Testis (tissue), 2 donors: ENCODE measurements at regions not wholly inside any gene's neighbourhood (a gene's known extent, or its start where the extent isn't known, plus 50 kb on each side); places are given as distances from the start of the nearest gene placed in this dataset.

Source experiments
- DNase-seq: peaks from one replicate; pipeline ENCODE4 v3.0.0-alpha.2; 2019
- H3K27ac ChIP-seq, 2 donors: fragments of 200-600 bp; sonication (generic); one replicate each; pipeline ENCODE4 v1.5.1; 2019
- H3K27me3 ChIP-seq: fragments of 200-600 bp; sonication (generic); one replicate; pipeline ENCODE4 v1.5.1; 2019
- H3K36me3 ChIP-seq: fragments of 200-600 bp; sonication (generic); one replicate; pipeline ENCODE4 v1.5.1; 2017; ENCODE audit warnings: low read depth; ENCODE audit errors: missing control alignments
- H3K4me1 ChIP-seq: fragments of 200-600 bp; sonication (generic); one replicate; pipeline ENCODE4 v1.5.1; 2019
- H3K4me3 ChIP-seq, 2 donors: fragments of 200-600 bp; sonication (generic); one replicate each; pipeline ENCODE4 v1.5.1; 2017 to 2019
- H3K9me3 ChIP-seq: fragments of 200-600 bp; sonication (generic); one replicate; pipeline ENCODE4 v1.5.1; 2017
- POLR2A ChIP-seq: fragments of 450-650 bp; IDR thresholded peaks from one replicate; pipeline ENCODE4 v1.6.1; 2017; ENCODE audit warnings: antibody characterized with exemption, mild to moderate bottlenecking, moderate library complexity
- WGBS, 2 donors: methylation state at CpG; one replicate each; pipeline ENCODE4 v1.1.5; 2018; 5-methylcytosine and 5-hydroxymethylcytosine counted together
- intact Hi-C: fragments of 100-400 bp; cut with DNase I; formaldehyde crosslinking; loops from one replicate; pipeline ENCODE4 v1.15.1; 2023; ENCODE audit warnings: low total_unique reads
- TF ChIP-seq, protein P1 (sequence below), 3 experiments: fragments of 450-650 bp in 2 of 3; fragments of 200-600 bp in 1 of 3; sonication (generic) in 1 of 3; IDR thresholded peaks; one replicate each; pipeline ENCODE4 v1.5.1; 2016 to 2019; ENCODE audit warnings: antibody characterized with exemption in 3 of 3, mild to moderate bottlenecking in 2 of 3, moderate library complexity in 1 of 3

DNA sequence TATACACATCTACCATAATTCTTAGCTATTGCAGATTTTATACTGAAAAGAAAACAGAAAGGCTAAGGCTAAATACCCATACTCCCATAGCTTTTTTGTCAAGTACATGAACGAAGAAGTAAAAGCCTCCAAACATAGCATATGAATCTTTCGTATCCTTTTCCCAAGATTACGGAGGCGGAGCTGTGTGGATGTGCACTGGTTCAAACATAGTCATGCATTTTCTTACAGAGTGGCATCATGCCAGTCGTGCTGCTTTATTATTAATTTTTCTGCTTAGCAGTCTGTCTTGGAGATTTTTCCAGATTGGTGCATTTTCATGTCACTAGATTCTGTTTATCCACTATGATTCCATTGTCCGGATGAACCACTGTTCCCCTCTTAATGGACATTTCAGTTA lies 118.7 kb upstream of the RUNX3 start:
- Histone ChIP-seq H3K9me3 (no peaks in the 10 kb centered on the region), H3K27me3 (no peaks in the 10 kb centered on the region), H3K36me3 (no peaks in the 10 kb centered on the region), H3K4me1 (no peaks in the 10 kb centered on the region), H3K4me3 (no peak overlapping the region), H3K27ac (no peak overlapping the region)
- WGBS, 2 donors = 72 to 86% methylated on average over 6 of the region's 6 CpGs
- intact Hi-C loops = no loop called here
- DNase-seq = no peak
- no peak for TF ChIP-seq POLR2A
- TF ChIP-seq, protein P1, sequence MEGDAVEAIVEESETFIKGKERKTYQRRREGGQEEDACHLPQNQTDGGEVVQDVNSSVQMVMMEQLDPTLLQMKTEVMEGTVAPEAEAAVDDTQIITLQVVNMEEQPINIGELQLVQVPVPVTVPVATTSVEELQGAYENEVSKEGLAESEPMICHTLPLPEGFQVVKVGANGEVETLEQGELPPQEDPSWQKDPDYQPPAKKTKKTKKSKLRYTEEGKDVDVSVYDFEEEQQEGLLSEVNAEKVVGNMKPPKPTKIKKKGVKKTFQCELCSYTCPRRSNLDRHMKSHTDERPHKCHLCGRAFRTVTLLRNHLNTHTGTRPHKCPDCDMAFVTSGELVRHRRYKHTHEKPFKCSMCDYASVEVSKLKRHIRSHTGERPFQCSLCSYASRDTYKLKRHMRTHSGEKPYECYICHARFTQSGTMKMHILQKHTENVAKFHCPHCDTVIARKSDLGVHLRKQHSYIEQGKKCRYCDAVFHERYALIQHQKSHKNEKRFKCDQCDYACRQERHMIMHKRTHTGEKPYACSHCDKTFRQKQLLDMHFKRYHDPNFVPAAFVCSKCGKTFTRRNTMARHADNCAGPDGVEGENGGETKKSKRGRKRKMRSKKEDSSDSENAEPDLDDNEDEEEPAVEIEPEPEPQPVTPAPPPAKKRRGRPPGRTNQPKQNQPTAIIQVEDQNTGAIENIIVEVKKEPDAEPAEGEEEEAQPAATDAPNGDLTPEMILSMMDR (IDR thresholded peaks at IDR 0.05) = no peak

DNA sequence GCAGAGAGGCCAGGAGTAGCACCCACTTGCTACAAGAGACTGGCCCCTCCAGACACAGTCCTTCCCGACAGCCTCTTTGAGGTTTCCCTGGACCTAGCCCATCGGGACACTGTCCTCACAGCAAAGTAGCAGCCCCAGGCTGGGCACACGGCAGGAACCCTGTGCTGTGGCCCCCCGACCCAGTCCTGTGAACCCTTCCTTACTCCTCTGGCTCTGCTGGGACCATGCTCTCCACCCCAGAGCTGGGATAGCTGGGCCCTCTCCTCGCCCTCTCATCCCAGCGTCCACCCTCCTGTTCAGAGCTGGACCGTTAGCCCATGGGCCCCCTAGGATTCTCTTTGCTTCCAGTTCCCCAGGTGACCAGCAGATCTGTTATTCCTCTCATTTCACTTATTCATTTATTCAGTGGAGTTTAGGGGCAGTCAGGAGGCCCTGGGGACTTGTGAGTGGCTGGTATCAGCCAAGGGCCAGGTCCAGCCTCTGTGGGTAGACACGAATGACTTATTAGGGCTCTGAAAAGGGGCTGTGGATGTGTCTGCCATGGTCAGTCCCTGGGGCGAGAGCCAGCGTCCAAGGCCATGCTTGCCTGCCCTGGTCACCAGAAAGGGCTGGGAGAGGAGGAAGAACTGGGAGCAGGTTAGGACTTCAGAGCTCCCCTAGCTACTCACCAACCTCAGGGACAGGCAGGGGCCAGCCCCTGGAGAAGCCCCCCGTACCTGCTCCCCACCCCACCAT lies 117.6 kb upstream of the RUNX3 start:
- Histone ChIP-seq H3K4me3 (no peak overlapping the region), H3K27me3 (no peaks in the 10 kb centered on the region), H3K4me1 (no peaks in the 10 kb centered on the region), H3K27ac (no peak overlapping the region), H3K36me3 (no peaks in the 10 kb centered on the region), H3K9me3 (no peaks in the 10 kb centered on the region)
- 83 to 91% methylated on average over 10 to 11 of the region's 11 CpGs for WGBS, 2 donors
- intact Hi-C loops = no loop called here
- TF ChIP-seq POLR2A = no peak
- TF ChIP-seq, protein P1 (IDR thresholded peaks at IDR 0.05) = no peak
- no peak for DNase-seq

DNA sequence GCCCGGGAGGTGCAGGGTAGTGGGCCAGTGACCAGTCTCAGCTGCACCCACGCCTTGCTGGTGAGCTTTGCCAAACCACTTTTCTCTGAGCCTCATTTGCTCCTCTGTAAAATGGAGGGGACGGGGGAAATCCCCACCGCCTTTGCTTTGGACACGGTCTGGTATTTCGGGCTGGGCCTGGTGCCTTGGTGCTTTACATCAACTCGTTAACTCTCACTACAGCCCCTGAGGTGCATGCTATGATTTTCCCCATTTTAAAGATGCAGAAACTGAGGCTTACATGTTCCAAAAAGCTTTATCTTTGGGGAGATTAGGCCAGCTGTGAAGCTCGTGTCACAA lies 116.1 kb upstream of the RUNX3 start:
- TF ChIP-seq POLR2A = no peak
- TF ChIP-seq, protein P1 (IDR thresholded peaks at IDR 0.05) = no peak
- no peaks in the 10 kb centered on the region for H3K4me1 ChIP-seq
- no peaks in the 10 kb centered on the region for H3K9me3 ChIP-seq
- no peak for DNase-seq
- no peaks in the 10 kb centered on the region for H3K36me3 ChIP-seq
- H3K27ac ChIP-seq = no peak overlapping the region
- 67 to 85% methylated on average over 7 to 8 of the region's 8 CpGs for WGBS, 2 donors
- H3K27me3 ChIP-seq = no peaks in the 10 kb centered on the region
- H3K4me3 ChIP-seq = no peak overlapping the region
- intact Hi-C loops = no loop called here

DNA sequence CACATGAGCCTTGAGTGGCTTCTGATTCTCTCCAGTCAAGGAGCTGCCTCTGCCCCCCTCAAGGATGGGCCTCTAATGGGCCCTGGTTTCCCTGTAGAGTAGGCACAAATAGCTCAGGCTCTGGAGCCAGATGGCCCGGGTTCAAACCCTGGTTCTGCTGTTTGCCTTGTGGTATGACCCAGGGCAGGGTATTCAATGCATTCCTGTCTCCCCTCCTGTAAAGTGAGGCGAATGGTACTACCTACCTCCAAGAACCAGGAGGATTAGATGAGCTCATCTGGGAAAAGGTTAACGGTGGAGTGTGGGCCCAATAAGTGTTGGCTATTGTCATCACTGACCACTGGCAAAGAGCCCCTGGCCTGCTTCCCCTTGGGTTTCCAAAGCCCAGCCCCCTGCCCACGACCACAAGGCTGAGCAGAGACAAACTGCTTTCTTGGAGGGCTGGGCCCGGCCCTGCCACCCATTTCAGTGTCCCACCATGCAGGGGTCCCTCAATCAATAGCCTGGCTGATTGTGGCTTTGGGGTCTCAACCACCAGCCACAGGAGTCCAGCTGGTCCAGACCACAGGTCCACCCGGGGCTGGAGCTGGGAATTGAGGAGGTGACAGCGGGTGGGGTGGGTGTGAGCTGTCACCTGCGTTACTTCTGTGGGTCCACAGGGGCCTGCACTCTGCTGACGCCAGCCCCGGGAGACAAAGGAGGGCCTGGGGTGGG lies 115.6 kb upstream of the RUNX3 start:
- no peak overlapping the region for H3K4me3 ChIP-seq
- no peaks in the 10 kb centered on the region for H3K27me3 ChIP-seq
- no peaks in the 10 kb centered on the region for H3K4me1 ChIP-seq
- 80 to 89% methylated on average over 3 to 10 of the region's 10 CpGs for WGBS, 2 donors
- no peaks in the 10 kb centered on the region for H3K36me3 ChIP-seq
- TF ChIP-seq POLR2A = no peak
- TF ChIP-seq, protein P1 (IDR thresholded peaks at IDR 0.05) = no peak
- H3K9me3 ChIP-seq = no peaks in the 10 kb centered on the region
- DNase-seq = no peak
- intact Hi-C loops = no loop called here
- H3K27ac ChIP-seq = no peak overlapping the region

DNA sequence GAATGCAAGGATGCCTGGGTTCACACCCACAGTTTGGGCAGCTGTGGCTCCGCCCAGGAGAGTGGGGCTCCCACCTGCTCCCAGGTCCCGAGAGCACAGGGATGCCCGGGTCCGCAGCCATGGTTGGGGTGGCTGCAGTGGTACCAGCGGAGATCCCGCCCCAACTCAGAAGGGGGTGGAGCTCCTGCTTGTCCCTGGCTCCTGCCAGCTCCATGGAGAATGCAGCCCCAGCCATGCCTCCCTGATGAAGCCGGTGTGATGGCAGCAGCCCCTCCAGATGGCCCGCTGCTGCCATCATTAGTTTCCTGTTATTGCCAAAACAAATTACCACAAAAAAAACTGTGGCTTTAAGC lies 113.1 kb upstream of the RUNX3 start:
- H3K27me3 ChIP-seq = no peaks in the 10 kb centered on the region
- DNase-seq = no peak
- intact Hi-C loops = no loop called here
- 40 to 89% methylated on average over 1 to 7 of the region's 8 CpGs for WGBS, 2 donors
- no peaks in the 10 kb centered on the region for H3K9me3 ChIP-seq
- no peaks in the 10 kb centered on the region for H3K36me3 ChIP-seq
- H3K27ac ChIP-seq = no peak overlapping the region
- H3K4me3 ChIP-seq = no peak overlapping the region
- no peaks in the 10 kb centered on the region for H3K4me1 ChIP-seq
- no peak for TF ChIP-seq POLR2A
- TF ChIP-seq, protein P1 (IDR thresholded peaks at IDR 0.05) = no peak
